Retinal pigment epithelial cell (primary cell): ENCODE measurements at regions not wholly inside any gene's neighbourhood (a gene's known extent, or its start where the extent isn't known, plus 50 kb on each side); places are given as distances from the start of the nearest gene placed in this dataset.
A peak's percentile ranks its signal among the peaks of the same experiment; 100 is the strongest.

Experiments
- DNase-seq: peaks from one replicate; pipeline ENCODE4 v3.0.0-alpha.2; 2010; ENCODE audit warnings: low read depth
- H3K4me3 ChIP-seq: 2 replicates; pipeline ENCODE4 v1.5.1; 2011; ENCODE audit warnings: mild to moderate bottlenecking, low read length, control low read depth, moderate library complexity
- TF ChIP-seq, protein P1 (sequence below): conservative IDR thresholded peaks from 2 replicates; pipeline ENCODE4 v1.5.1; 2011; ENCODE audit warnings: low read depth, low read length, control low read depth, inconsistent platforms

DNA sequence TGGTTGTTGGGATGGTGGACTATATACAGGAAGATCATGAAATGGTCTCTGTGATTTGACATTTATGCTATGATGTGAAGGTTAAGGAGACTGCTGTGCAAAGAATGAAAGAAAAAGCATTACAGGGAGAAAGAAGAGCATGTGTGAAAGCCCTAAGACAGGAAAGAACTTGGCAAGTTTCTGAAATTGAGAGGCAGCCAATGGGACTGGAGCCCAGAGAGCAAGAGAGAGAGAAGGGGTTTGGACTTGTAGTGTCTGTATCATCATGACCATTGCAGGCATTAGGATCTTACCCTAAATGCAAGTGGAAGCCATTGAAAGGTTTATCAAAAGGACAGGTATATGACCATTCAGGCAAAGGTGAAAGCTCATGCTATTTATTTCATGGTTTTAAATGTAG, 147.1 kb downstream of the NAA11 start:
- DNase-seq, result no peak
- no peak overlapping the region for H3K4me3 ChIP-seq
- TF ChIP-seq, protein P1, sequence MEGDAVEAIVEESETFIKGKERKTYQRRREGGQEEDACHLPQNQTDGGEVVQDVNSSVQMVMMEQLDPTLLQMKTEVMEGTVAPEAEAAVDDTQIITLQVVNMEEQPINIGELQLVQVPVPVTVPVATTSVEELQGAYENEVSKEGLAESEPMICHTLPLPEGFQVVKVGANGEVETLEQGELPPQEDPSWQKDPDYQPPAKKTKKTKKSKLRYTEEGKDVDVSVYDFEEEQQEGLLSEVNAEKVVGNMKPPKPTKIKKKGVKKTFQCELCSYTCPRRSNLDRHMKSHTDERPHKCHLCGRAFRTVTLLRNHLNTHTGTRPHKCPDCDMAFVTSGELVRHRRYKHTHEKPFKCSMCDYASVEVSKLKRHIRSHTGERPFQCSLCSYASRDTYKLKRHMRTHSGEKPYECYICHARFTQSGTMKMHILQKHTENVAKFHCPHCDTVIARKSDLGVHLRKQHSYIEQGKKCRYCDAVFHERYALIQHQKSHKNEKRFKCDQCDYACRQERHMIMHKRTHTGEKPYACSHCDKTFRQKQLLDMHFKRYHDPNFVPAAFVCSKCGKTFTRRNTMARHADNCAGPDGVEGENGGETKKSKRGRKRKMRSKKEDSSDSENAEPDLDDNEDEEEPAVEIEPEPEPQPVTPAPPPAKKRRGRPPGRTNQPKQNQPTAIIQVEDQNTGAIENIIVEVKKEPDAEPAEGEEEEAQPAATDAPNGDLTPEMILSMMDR, result no peak

DNA sequence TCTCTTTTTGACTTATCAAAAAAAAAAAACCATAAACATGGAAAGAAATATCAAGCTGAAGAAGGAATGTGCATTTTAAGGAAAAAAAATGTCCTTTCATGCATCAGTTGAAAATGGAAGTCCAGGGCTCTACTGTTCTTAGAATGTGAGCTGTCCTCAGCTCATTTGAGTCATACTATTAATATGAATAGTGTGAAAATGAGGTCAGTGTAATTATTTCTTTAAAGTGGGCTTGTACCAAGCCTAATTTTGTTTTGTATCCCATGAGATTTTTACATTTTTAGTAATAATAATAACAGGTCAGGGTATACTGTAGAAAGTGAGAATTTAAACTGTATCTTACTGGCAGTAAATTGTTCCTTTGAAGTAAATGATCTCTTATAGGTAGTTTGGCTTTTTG, 148.5 kb downstream of the NAA11 start:
- H3K4me3 ChIP-seq, result no peak overlapping the region
- TF ChIP-seq, protein P1, result no peak
- DNase-seq, result no peak

DNA sequence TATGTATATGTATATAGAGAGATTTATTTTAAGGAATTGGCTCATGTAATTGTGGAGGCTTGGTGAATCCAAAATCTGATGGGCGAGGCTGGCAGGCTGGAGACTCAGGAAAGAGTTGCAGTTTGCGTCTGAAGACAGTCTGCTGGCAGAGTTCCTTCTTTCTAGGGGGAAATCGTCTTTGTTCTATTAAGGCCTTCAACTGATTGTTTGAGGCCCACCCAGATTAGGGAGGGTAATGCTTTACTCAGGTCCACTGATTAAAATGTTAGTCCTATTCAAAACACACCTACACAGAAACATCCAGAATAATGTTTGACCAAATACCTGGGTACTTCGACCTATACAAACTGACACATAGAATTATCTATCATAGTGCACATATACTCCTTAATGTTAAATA, 149.5 kb downstream of the NAA11 start:
- H3K4me3 ChIP-seq, result no peak overlapping the region
- TF ChIP-seq, protein P1, result no peak
- DNase-seq, result no peak

DNA sequence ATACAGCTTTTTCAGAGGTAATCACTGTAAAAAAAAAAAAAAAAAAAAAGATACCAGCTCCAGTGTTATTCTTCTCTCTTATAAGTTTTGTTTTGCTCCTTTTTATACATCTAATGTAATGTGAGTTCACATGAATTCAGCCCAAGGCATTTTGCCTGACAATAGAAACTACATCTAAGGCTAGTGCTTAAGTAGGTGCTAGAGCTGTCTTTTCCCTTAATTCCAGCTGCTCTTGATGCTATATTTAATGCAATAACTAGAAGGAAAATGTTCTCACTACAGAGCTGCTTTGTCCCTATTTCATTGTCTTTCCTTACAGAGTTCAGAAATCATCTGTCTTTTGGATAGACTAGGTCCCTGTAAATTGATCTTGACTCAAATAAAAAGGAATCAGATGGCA, 150.1 kb downstream of the NAA11 start:
- no peak overlapping the region for H3K4me3 ChIP-seq
- no peak for DNase-seq
- TF ChIP-seq, protein P1, result no peak

DNA sequence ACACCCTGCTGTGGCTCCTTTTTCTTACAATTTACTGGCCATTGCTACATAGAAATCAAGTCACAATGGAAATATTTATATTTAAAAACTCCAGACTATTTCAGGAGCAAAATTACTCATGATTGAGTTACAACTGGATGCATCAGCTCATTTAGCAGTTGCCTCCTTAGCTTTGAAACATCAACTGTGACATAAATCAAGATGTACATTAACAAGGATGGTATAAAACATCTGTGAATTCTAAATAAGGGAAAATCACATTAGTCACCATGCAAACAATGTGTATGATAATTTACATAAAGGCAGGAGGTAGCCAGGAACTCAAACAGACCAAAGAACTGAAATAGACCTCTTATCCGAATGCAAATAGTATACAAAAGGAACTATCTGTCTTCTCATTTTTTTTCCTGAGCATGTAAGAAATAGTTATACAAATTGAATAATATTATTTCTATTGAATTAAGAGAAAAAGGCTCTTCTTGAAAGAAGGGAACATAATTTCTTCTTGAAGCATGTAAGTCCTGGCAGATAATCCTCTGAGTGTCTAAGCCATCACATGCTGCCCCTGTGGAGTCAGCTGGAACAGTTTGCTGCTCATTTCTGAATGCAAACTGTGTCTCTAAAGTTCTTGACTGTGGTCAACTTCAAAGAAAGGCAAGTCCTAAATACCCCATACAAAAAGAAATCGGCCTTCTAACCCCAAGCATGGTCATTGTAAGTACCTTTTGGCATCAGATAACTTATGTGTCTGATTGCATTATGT, 151.2 kb downstream of the NAA11 start:
- TF ChIP-seq, protein P1, result no peak
- no peak overlapping the region for H3K4me3 ChIP-seq
- peak; percentile 18 for DNase-seq

DNA sequence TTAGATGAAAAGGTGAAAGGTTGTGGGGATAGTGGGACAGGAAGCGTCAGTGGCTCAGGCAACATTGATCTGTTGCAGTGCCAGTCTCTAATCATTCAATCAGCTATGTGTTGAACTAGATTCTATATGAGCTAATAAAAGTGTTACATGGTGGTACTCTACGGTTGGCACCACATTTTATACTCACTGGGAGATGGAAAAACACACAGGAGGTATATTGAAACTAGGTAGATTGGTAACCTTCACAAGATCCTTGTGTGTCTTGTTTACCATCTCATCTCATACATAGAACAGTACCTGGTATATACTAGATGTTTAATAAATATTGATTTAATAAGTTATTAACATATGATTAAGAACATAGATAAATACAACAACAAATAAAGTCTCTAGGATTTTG, 152.7 kb downstream of the NAA11 start:
- TF ChIP-seq, protein P1, result no peak
- DNase-seq, result no peak
- H3K4me3 ChIP-seq, result no peak overlapping the region

DNA sequence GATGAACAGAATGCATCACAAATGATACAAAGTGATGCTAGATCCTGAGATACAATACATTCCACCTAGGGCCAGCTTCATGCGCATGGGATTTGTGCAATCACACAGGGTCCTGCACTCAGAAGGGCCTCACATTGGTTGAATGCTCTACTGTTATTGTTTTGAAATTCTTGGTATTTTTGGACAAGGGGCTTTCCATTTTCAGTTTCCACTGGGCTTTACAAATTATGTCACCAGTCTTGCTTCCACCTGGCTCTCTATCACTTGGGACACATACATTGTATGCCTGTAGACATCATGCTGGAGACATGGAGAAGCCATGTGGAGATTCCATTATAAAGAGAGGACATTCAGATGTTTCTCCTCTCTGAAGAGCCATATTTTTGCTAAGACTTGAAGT, 155.8 kb downstream of the NAA11 start:
- TF ChIP-seq, protein P1, result no peak
- no peak overlapping the region for H3K4me3 ChIP-seq
- no peak for DNase-seq
